H9 (cell line): ENCODE measurements at regions not wholly inside any gene's neighbourhood (a gene's known extent, or its start where the extent isn't known, plus 50 kb on each side); places are given as distances from the start of the nearest gene placed in this dataset.

Experiments used
- DNase-seq: peaks from one replicate; pipeline ENCODE4 v3.0.0-alpha.2; 2017
- H2AFZ ChIP-seq: one replicate; pipeline ENCODE4 v1.6.1; 2013; ENCODE audit warnings: mild to moderate bottlenecking, low read length, control low read depth, moderate library complexity
- H2AK5ac ChIP-seq: 2 replicates; pipeline ENCODE4 v1.6.1; 2013; ENCODE audit warnings: low read length, control low read depth, mixed read lengths; ENCODE audit not compliant: insufficient read length
- H2BK120ac ChIP-seq: one replicate; pipeline ENCODE4 v1.6.1; 2013; ENCODE audit warnings: low read depth, mild to moderate bottlenecking, low read length, control low read depth, inconsistent platforms; ENCODE audit not compliant: poor library complexity, severe bottlenecking
- H2BK12ac ChIP-seq: 2 replicates; pipeline ENCODE4 v1.6.1; 2013; ENCODE audit warnings: low read length, control low read depth, mixed read lengths, low read depth; ENCODE audit not compliant: insufficient read length
- H2BK15ac ChIP-seq: 2 replicates; pipeline ENCODE4 v1.6.1; 2013; ENCODE audit warnings: low read depth, low read length, control low read depth
- H2BK20ac ChIP-seq: one replicate; pipeline ENCODE4 v1.6.1; 2013; ENCODE audit warnings: low read depth, mild to moderate bottlenecking, low read length, control low read depth, inconsistent platforms; ENCODE audit not compliant: poor library complexity, severe bottlenecking
- H2BK5ac ChIP-seq: 2 replicates; pipeline ENCODE4 v1.6.1; 2013; ENCODE audit warnings: low read length, control low read depth, mixed read lengths; ENCODE audit not compliant: insufficient read length
- H3K14ac ChIP-seq: 2 replicates; pipeline ENCODE4 v1.6.1; 2013; ENCODE audit warnings: low read length, control low read depth; ENCODE audit not compliant: insufficient read depth
- H3K18ac ChIP-seq: 2 replicates; pipeline ENCODE4 v1.6.1; 2013; ENCODE audit warnings: low read depth, mild to moderate bottlenecking, mixed read lengths, low read length, control low read depth; ENCODE audit not compliant: insufficient read length
- H3K23ac ChIP-seq: 2 replicates; pipeline ENCODE4 v1.6.1; 2013; ENCODE audit warnings: low read length, control low read depth, mixed read lengths, low read depth; ENCODE audit not compliant: insufficient read length
- H3K23me2 ChIP-seq: 2 replicates; pipeline ENCODE4 v1.6.1; 2013; ENCODE audit warnings: low read depth, mild to moderate bottlenecking, mixed read lengths, low read length, control low read depth; ENCODE audit not compliant: insufficient read length, poor library complexity, severe bottlenecking
- H3K27ac ChIP-seq: 2 replicates; pipeline ENCODE4 v1.5.1; 2013; ENCODE audit warnings: low read length, control low read depth, mixed read lengths, low read depth; ENCODE audit not compliant: insufficient read length
- H3K27me3 ChIP-seq: 2 replicates; pipeline ENCODE4 v1.6.1; 2013; ENCODE audit warnings: low read length, control low read depth, inconsistent platforms; ENCODE audit not compliant: insufficient read depth
- H3K4ac ChIP-seq: 2 replicates; pipeline ENCODE4 v1.6.1; 2013; ENCODE audit warnings: low read depth, mild to moderate bottlenecking, control low read depth, inconsistent platforms, low read length, moderate library complexity
- H3K4me1 ChIP-seq: 2 replicates; pipeline ENCODE4 v1.6.1; 2013; ENCODE audit warnings: low read length, control low read depth, inconsistent platforms; ENCODE audit not compliant: insufficient read depth
- H3K4me2 ChIP-seq: 2 replicates; pipeline ENCODE4 v1.6.1; 2013; ENCODE audit warnings: low read length, control low read depth, mixed read lengths; ENCODE audit not compliant: insufficient read length, insufficient read depth
- H3K56ac ChIP-seq: 2 replicates; pipeline ENCODE4 v1.6.1; 2013; ENCODE audit warnings: low read depth, mild to moderate bottlenecking, mixed read lengths, low read length, control low read depth; ENCODE audit not compliant: insufficient read length
- H3K79me1 ChIP-seq: 2 replicates; pipeline ENCODE4 v1.6.1; 2013; ENCODE audit warnings: low read depth, mild to moderate bottlenecking, moderate library complexity, low read length, control low read depth, inconsistent platforms; ENCODE audit not compliant: insufficient read depth, poor library complexity, severe bottlenecking
- H3K79me2 ChIP-seq: 2 replicates; pipeline ENCODE4 v1.6.1; 2013; ENCODE audit warnings: low read length, control low read depth, inconsistent platforms; ENCODE audit not compliant: insufficient read depth
- H3K9ac ChIP-seq: 2 replicates; pipeline ENCODE4 v1.6.1; 2013; ENCODE audit warnings: low read length, control low read depth, mixed read lengths; ENCODE audit not compliant: insufficient read length; ENCODE audit errors: extremely low read depth
- H3K9me3 ChIP-seq: one replicate; pipeline ENCODE4 v1.6.1; 2013; ENCODE audit warnings: low read depth, low read length, inconsistent platforms; ENCODE audit not compliant: control insufficient read depth
- H3T11ph ChIP-seq: one replicate; pipeline ENCODE4 v1.6.1; 2013; ENCODE audit warnings: mild to moderate bottlenecking, low read length, control low read depth, inconsistent platforms
- H4K20me1 ChIP-seq: one replicate; pipeline ENCODE4 v1.6.1; 2013; ENCODE audit not compliant: control insufficient read depth, insufficient read length, insufficient read depth
- H4K5ac ChIP-seq: 2 replicates; pipeline ENCODE4 v1.6.1; 2013; ENCODE audit warnings: low read depth, mild to moderate bottlenecking, mixed read lengths, low read length, control low read depth; ENCODE audit not compliant: insufficient read length
- H4K8ac ChIP-seq: replicated peaks from 2 replicates; pipeline ENCODE4 v1.6.1; 2013; ENCODE audit warnings: low read length, control low read depth, mixed read lengths, low read depth; ENCODE audit not compliant: insufficient read length
- H4K91ac ChIP-seq: 2 replicates; pipeline ENCODE4 v1.6.1; 2013; ENCODE audit warnings: low read depth, mild to moderate bottlenecking, moderate library complexity, mixed read lengths, low read length, control low read depth; ENCODE audit not compliant: insufficient read length
- H3K27ac Mint-ChIP-seq, 3 experiments: 2 replicates in 2 of 3; 3 replicates in 1 of 3; pipeline ENCODE4 v1.8.0; 2020 to 2021; ENCODE audit warnings: mixed read lengths in 3 of 3, mild to moderate bottlenecking in 1 of 3, moderate library complexity in 1 of 3
- H3K27me3 Mint-ChIP-seq: 2 replicates; pipeline ENCODE4 v1.8.0; 2021; ENCODE audit warnings: low read depth, mild to moderate bottlenecking, moderate library complexity, mixed read lengths
- H3K36me3 Mint-ChIP-seq, 3 experiments: 2 replicates in 2 of 3; 3 replicates in 1 of 3; pipeline ENCODE4 v1.8.0; 2020 to 2021; ENCODE audit warnings: low read depth in 3 of 3, mixed read lengths in 3 of 3; ENCODE audit not compliant: insufficient read depth in 1 of 3
- H3K4me1 Mint-ChIP-seq, 2 experiments: 2 replicates each; pipeline ENCODE4 v1.8.0; 2020; ENCODE audit warnings: mixed read lengths in 2 of 2
- H3K4me3 Mint-ChIP-seq, 2 experiments: 2 replicates in 1 of 2; 3 replicates in 1 of 2; pipeline ENCODE4 v1.8.0; 2020 to 2021; ENCODE audit warnings: mild to moderate bottlenecking in 2 of 2, mixed read lengths in 2 of 2, moderate library complexity in 1 of 2
- H3K9me3 Mint-ChIP-seq, 2 experiments: 2 replicates in 1 of 2; 3 replicates in 1 of 2; pipeline ENCODE4 v1.8.0; 2020; ENCODE audit warnings: mild to moderate bottlenecking in 2 of 2, mixed read lengths in 2 of 2, moderate library complexity in 1 of 2
- CTCF ChIP-seq: fragments of 200-600 bp; sonication (generic); conservative IDR thresholded peaks from 3 replicates; pipeline ENCODE4 v1.8.0; 2021; ENCODE audit warnings: antibody characterized with exemption, mild to moderate bottlenecking
- WGBS: extraction: QIAGEN DNeasy Blood & Tissue Kit; methylation state at CpG from one replicate; pipeline ENCODE4 v1.1.7; 2013; ENCODE audit warnings: missing lambda C conversion rate, low lambda C conversion rate, mixed read lengths; ENCODE audit not compliant: insufficient read length; ENCODE audit errors: extremely low coverage; 5-methylcytosine and 5-hydroxymethylcytosine counted together

- H3K9ac ChIP-seq: no peak overlapping the region
- no peak overlapping the region for H2BK120ac ChIP-seq
- no peak overlapping the region for H4K91ac ChIP-seq
- no peaks in the 10 kb centered on the region for H3K79me2 ChIP-seq
- WGBS: no CpG with 5 or more reads among the region's 9 CpGs
- no peak overlapping the region for H3K27ac Mint-ChIP-seq
- no peak for TF ChIP-seq CTCF
- H3K23me2 ChIP-seq: no peaks in the 10 kb centered on the region
- no peaks in the 10 kb centered on the region for H3K4me1 ChIP-seq
- H3K27me3 ChIP-seq: no peaks in the 10 kb centered on the region
- no peaks in the 10 kb centered on the region for H3K79me1 ChIP-seq
- no peak overlapping the region for H3K4me2 ChIP-seq
- H3K18ac ChIP-seq: no peak overlapping the region
- H3T11ph ChIP-seq: no peak overlapping the region
- H2AK5ac ChIP-seq: no peak overlapping the region
- no peaks in the 10 kb centered on the region for H3K4me1 Mint-ChIP-seq
- no peaks in the 10 kb centered on the region for H4K20me1 ChIP-seq
- H3K56ac ChIP-seq: no peak overlapping the region
- no peak overlapping the region for H2BK20ac ChIP-seq
- H3K36me3 Mint-ChIP-seq: no peaks in the 10 kb centered on the region
- no peak overlapping the region for H2BK5ac ChIP-seq
- no peak overlapping the region for H3K4ac ChIP-seq
- H4K8ac ChIP-seq: no peak overlapping the region
- no peak overlapping the region for H3K23ac ChIP-seq
- H3K27ac ChIP-seq: no peak overlapping the region
- no peak overlapping the region for H2BK12ac ChIP-seq
- no peak overlapping the region for H3K4me3 Mint-ChIP-seq
- H3K14ac ChIP-seq: no peak overlapping the region
- no peak for DNase-seq
- no peak overlapping the region for H2BK15ac ChIP-seq
- no peak overlapping the region for H2AFZ ChIP-seq
- no peaks in the 10 kb centered on the region; a peak in 1 of 5 replicates for H3K9me3 Mint-ChIP-seq
- H3K27me3 Mint-ChIP-seq: peaks cover 3% of the 10 kb centered on the region; the same call in 1 of the 2 replicates
- H4K5ac ChIP-seq: no peak overlapping the region
- H3K9me3 ChIP-seq: no peaks in the 10 kb centered on the region
These were observed 87.1 kb upstream of the SULF2 start for GRCh38 chr20:47872341-47872740.
